ENCODE measurements at regions not wholly inside any gene's neighbourhood (a gene's known extent, or its start where the extent isn't known, plus 50 kb on each side); places are given as distances from the start of the nearest gene placed in this dataset.

- H3K9me1 ChIP-seq (replicated peaks; ENCODE audit: control insufficient read depth, extremely low read depth, insufficient read depth, low read length), result no peaks in the 10 kb centered on the region
- no peak for DNase-seq (ENCODE audit: low read depth, low spot score)
- ChIA-PET POLR2A (no interaction called here), CTCF (no interaction called here)
- dilution Hi-C loops (cut with MboI; ENCODE audit: extremely low pct_ligation_motif_present, low sequenced_read_pairs), result no loop called here
- H3K4me2 ChIP-seq (ENCODE audit: insufficient read depth, low read length), result no peak overlapping the region
- TF ChIP-seq POLR2AphosphoS5 (IDR thresholded peaks at IDR 0.05; ENCODE audit: insufficient read depth, low read depth, low read length) (no peak), FOS (IDR thresholded peaks at IDR 0.05; ENCODE audit: borderline replicate concordance, insufficient read depth, low read length) (no peak), EZH2 (IDR thresholded peaks at IDR 0.05; ENCODE audit: borderline replicate concordance, low read depth, low read length, severe bottlenecking) (no peak), POLR2A (IDR thresholded peaks at IDR 0.05; ENCODE audit: low read depth, low read length) (no peak), JUN (IDR thresholded peaks at IDR 0.05; ENCODE audit: borderline replicate concordance, insufficient read depth, insufficient read length, low read depth) (no peak), GATA2 (IDR thresholded peaks at IDR 0.05; ENCODE audit: insufficient read depth, insufficient read length, low read depth, low read length) (no peak), MYC (IDR thresholded peaks at IDR 0.05; ENCODE audit: low read depth, low read length) (no peak), CTCF (IDR thresholded peaks at IDR 0.05; ENCODE audit: extremely low read depth in 1 of 2, insufficient read depth in 1 of 2, low read depth in 1 of 2, low read length in 2 of 2) (no peak), MAX (IDR thresholded peaks at IDR 0.05; ENCODE audit: insufficient read depth, insufficient read length) (no peak)
- no peak overlapping the region for H3K4me3 ChIP-seq (replicated peaks in 1 of 3; ENCODE audit: insufficient read depth in 1 of 3, low read depth in 1 of 3, low read length in 3 of 3)
- BruUV-seq (replicated peaks), result no TSS peak
- intact Hi-C loops (cut with micrococcal nuclease), result no loop called here
- H3K4me1 ChIP-seq (ENCODE audit: control insufficient read depth, extremely low read depth, insufficient read depth, low read length), result no peaks in the 10 kb centered on the region
- H3K9me3 ChIP-seq (replicated peaks; ENCODE audit: control insufficient read depth, insufficient read depth, low read length), result no peaks in the 10 kb centered on the region
- no peaks in the 10 kb centered on the region for H4K20me1 ChIP-seq (replicated peaks; ENCODE audit: control insufficient read depth, extremely low read depth, insufficient read depth, low read length)
- no peaks in the 10 kb centered on the region for H3K27me3 ChIP-seq (ENCODE audit: control insufficient read depth in 2 of 2, insufficient read depth in 2 of 2, low read length in 2 of 2)
- H3K36me3 ChIP-seq (ENCODE audit: control insufficient read depth in 2 of 2, extremely low read depth in 1 of 2, insufficient read depth in 2 of 2, low read length in 2 of 2), result no peaks in the 10 kb centered on the region
- H2AFZ ChIP-seq (ENCODE audit: low read depth, low read length), result no peak overlapping the region
- FAIRE-seq, result no peak
- H3K27ac ChIP-seq (ENCODE audit: insufficient read depth, low read depth, low read length), result no peak overlapping the region
- H3K9ac ChIP-seq (replicated peaks; ENCODE audit: extremely low read depth, insufficient read depth, low read length), result no peak overlapping the region
- H3K79me2 ChIP-seq (ENCODE audit: control insufficient read depth, insufficient read depth, low read length), result no peaks in the 10 kb centered on the region
Measured at GRCh38 chr1:239224100-239224499, 162.3 kb upstream of the CHRM3 start.

All from endothelial cell of umbilical vein (primary cell).